PC-9 (cell line): ENCODE measurements at regions not wholly inside any gene's neighbourhood (a gene's known extent, or its start where the extent isn't known, plus 50 kb on each side); places are given as distances from the start of the nearest gene placed in this dataset.
"Not testable (repeated sequence)": the region's sequence is repeated elsewhere in the genome, so short reads cannot be mapped to it uniquely, and the experiment has no call there.

Experiments
- CTCF ChIP-seq: fragments of 200-600 bp; sonication (generic); conservative IDR thresholded peaks from 2 replicates; pipeline ENCODE4 v1.6.1; 2017; ENCODE audit warnings: mixed run types, antibody characterized with exemption, mild to moderate bottlenecking, moderate library complexity
- EZH2 ChIP-seq: fragments of 200-600 bp; sonication (generic); IDR thresholded peaks from 2 replicates; pipeline ENCODE4 v1.8.0; 2017; ENCODE audit warnings: antibody characterized with exemption, low read depth

GRCh38 chr11:69952229-69952975 lies 125.7 kb upstream of the ANO1 start:
- TF ChIP-seq EZH2, CTCF: not testable (repeated sequence)
